Ovary (tissue), 3 donors: ENCODE measurements at regions not wholly inside any gene's neighbourhood (a gene's known extent, or its start where the extent isn't known, plus 50 kb on each side); places are given as distances from the start of the nearest gene placed in this dataset.

Source experiments
- CTCF ChIP-seq, 3 donors: fragments of 450-650 bp in 2 of 3; fragments of 200-600 bp in 1 of 3; IDR thresholded peaks; one replicate each; pipeline versions ENCODE4 v1.5.1 to v1.8.0; 2016 to 2022; ENCODE audit warnings: antibody characterized with exemption in 3 of 3, mild to moderate bottlenecking in 1 of 3
- EP300 ChIP-seq: sonication (generic); formaldehyde crosslinking; IDR thresholded peaks from one replicate; pipeline ENCODE4 v1.6.1; 2017; ENCODE audit warnings: antibody characterized with exemption
- POLR2A ChIP-seq: fragments of 450-650 bp; IDR thresholded peaks from one replicate; pipeline ENCODE4 v1.6.1; 2017; ENCODE audit warnings: antibody characterized with exemption, mild to moderate bottlenecking, moderate library complexity
- donor health status: DM: no; HTN: no; CAD: no.

- TF ChIP-seq POLR2A (no peak), CTCF (IDR thresholded peaks at IDR 0.05) (no peak), EP300 (no peak)
Measured at GRCh38 chr2:134153294-134153880, 100.5 kb upstream of the MGAT5 start.
